Omental fat pad (tissue), 3 donors: ENCODE measurements at regions not wholly inside any gene's neighbourhood (a gene's known extent, or its start where the extent isn't known, plus 50 kb on each side); places are given as distances from the start of the nearest gene placed in this dataset.

Experiments
- ATAC-seq: fragments of 150-250 bp; one replicate; pipeline ENCODE4 v1.9.1; 2016; ENCODE audit warnings: mild to moderate bottlenecking, moderate library complexity; ENCODE audit not compliant: low FRiP score
- DNase-seq: peaks from one replicate; pipeline ENCODE4 v3.0.0-alpha.2; 2019; ENCODE audit warnings: low spot score
- CTCF ChIP-seq, 3 donors: fragments of 450-650 bp; IDR thresholded peaks; one replicate each; pipeline ENCODE4 v1.5.1; 2016 to 2017; ENCODE audit warnings: antibody characterized with exemption in 3 of 3, mild to moderate bottlenecking in 3 of 3, moderate library complexity in 2 of 3

GRCh38 chr9:1757186-1757585, 258.0 kb upstream of the SMARCA2 start:
- no peak for TF ChIP-seq CTCF (IDR thresholded peaks at IDR 0.05)
- DNase-seq (no peak), ATAC-seq (no peak)

- TF ChIP-seq CTCF (IDR thresholded peaks at IDR 0.05), result no peak
- DNase-seq, result no peak
- no peak for ATAC-seq
Measured at GRCh38 chr9:1759009-1759408, 256.1 kb upstream of the SMARCA2 start.

GRCh38 chr9:1759771-1760300, 255.3 kb upstream of the SMARCA2 start:
- no peak for DNase-seq
- no peak for ATAC-seq
- no peak for TF ChIP-seq CTCF (IDR thresholded peaks at IDR 0.05)

GRCh38 chr9:1761807-1762206, 253.3 kb upstream of the SMARCA2 start:
- no peak for TF ChIP-seq CTCF (IDR thresholded peaks at IDR 0.05)
- no peak for ATAC-seq
- no peak for DNase-seq

GRCh38 chr9:1766042-1766441, 249.1 kb upstream of the SMARCA2 start:
- ATAC-seq (no peak), DNase-seq (no peak)
- TF ChIP-seq CTCF (IDR thresholded peaks at IDR 0.05), result no peak

GRCh38 chr9:1768561-1768960, 246.6 kb upstream of the SMARCA2 start:
- no peak for TF ChIP-seq CTCF (IDR thresholded peaks at IDR 0.05)
- no peak for ATAC-seq
- DNase-seq, result no peak

GRCh38 chr9:1771094-1771789, 243.9 kb upstream of the SMARCA2 start:
- no peak for DNase-seq
- TF ChIP-seq CTCF (IDR thresholded peaks at IDR 0.05), result no peak
- ATAC-seq, result no peak
